ENCODE measurements at regions not wholly inside any gene's neighbourhood (a gene's known extent, or its start where the extent isn't known, plus 50 kb on each side); places are given as distances from the start of the nearest gene placed in this dataset.

DNA sequence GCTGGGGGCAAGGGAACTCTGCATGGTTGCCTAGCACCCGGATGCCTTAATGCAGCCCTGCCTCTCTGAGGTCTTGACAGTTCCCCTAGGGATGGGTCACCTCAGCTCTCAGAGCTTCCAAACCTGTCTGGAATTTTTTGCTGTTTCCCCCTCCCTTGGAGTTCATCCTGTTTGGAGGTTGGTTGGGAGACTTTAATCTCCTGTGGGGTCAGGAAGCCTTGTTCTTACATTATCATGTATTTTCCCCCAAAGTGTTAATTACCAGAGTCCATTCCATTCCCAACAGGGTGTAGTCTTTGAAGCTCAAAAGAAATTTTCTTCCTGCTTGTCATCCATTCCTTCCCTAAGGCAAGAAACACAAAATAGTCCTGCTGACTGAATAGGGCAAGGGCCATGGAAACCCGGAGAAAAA, 150.3 kb upstream of the SPRY4 start:
- dilution Hi-C loops (cut with MboI; ENCODE audit: extremely low pct_ligation_motif_present, low sequenced_read_pairs) (no loop called here), intact Hi-C loops (cut with micrococcal nuclease) (no loop called here)
- Histone ChIP-seq H3K4me3 (replicated peaks in 1 of 3; ENCODE audit: insufficient read depth in 1 of 3, low read depth in 1 of 3, low read length in 3 of 3) (no peak overlapping the region), H3K79me2 (ENCODE audit: control insufficient read depth, insufficient read depth, low read length) (no peaks in the 10 kb centered on the region), H3K27me3 (ENCODE audit: control insufficient read depth in 2 of 2, insufficient read depth in 2 of 2, low read length in 2 of 2) (no peaks in the 10 kb centered on the region), H3K9me3 (replicated peaks; ENCODE audit: control insufficient read depth, insufficient read depth, low read length) (no peaks in the 10 kb centered on the region), H3K4me2 (ENCODE audit: insufficient read depth, low read length) (no peak overlapping the region), H3K9ac (replicated peaks; ENCODE audit: extremely low read depth, insufficient read depth, low read length) (no peak overlapping the region), H3K9me1 (replicated peaks; ENCODE audit: control insufficient read depth, extremely low read depth, insufficient read depth, low read length) (no peaks in the 10 kb centered on the region), H4K20me1 (replicated peaks; ENCODE audit: control insufficient read depth, extremely low read depth, insufficient read depth, low read length) (no peaks in the 10 kb centered on the region), H3K27ac (ENCODE audit: insufficient read depth, low read depth, low read length) (no peak overlapping the region), H2AFZ (ENCODE audit: low read depth, low read length) (no peak overlapping the region), H3K4me1 (ENCODE audit: control insufficient read depth, extremely low read depth, insufficient read depth, low read length) (peaks cover 16% of the 10 kb centered on the region), H3K36me3 (ENCODE audit: control insufficient read depth in 2 of 2, extremely low read depth in 1 of 2, insufficient read depth in 2 of 2, low read length in 2 of 2) (no peaks in the 10 kb centered on the region)
- TF ChIP-seq, protein P1, sequence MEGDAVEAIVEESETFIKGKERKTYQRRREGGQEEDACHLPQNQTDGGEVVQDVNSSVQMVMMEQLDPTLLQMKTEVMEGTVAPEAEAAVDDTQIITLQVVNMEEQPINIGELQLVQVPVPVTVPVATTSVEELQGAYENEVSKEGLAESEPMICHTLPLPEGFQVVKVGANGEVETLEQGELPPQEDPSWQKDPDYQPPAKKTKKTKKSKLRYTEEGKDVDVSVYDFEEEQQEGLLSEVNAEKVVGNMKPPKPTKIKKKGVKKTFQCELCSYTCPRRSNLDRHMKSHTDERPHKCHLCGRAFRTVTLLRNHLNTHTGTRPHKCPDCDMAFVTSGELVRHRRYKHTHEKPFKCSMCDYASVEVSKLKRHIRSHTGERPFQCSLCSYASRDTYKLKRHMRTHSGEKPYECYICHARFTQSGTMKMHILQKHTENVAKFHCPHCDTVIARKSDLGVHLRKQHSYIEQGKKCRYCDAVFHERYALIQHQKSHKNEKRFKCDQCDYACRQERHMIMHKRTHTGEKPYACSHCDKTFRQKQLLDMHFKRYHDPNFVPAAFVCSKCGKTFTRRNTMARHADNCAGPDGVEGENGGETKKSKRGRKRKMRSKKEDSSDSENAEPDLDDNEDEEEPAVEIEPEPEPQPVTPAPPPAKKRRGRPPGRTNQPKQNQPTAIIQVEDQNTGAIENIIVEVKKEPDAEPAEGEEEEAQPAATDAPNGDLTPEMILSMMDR (IDR thresholded peaks at IDR 0.05; ENCODE audit: extremely low read depth in 1 of 2, insufficient read depth in 1 of 2, low read depth in 1 of 2, low read length in 2 of 2): no peak
- POLR2A ChIA-PET: no interaction called here
- FAIRE-seq (no peak), DNase-seq (ENCODE audit: low read depth, low spot score) (no peak)
- CTCF ChIA-PET: no interaction called here
- BruUV-seq (replicated peaks): no TSS peak

DNA sequence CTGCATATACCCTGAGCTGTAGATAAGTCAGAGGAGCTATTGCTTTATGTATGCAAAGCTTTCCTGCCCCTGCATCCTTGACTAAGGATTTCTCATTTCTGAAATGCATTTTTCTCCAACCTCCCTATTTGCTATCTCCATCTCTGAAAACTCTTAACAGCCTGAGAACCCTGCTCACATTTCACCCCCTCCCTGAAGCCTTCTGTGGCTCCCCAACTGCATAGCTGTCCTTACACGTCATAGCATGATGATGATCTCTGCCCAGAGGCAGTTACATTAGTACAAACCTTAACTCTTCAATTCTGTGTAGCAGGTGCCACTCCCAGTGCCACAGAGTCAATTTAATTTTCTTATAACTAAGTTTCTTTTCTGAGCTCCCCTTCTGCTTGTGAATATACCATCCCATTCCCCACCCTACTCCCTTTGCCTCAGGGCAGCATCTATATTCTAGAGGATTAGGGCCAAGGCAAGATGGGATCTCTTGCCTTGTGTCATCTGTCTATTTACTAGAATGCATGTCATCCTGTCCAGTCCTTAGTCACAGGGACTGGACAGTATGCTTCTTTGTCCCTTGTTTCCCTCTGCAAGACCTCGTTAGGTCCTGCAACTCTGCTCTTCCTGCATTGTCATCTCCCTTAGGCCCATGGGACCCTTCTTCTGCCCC, 149.7 kb upstream of the SPRY4 start:
- TF ChIP-seq EZH2 (IDR thresholded peaks at IDR 0.05; ENCODE audit: borderline replicate concordance, low read depth, low read length, severe bottlenecking): no peak
- TF ChIP-seq MAX (IDR thresholded peaks at IDR 0.05; ENCODE audit: insufficient read depth, insufficient read length): no peak
- no peak for TF ChIP-seq FOS (IDR thresholded peaks at IDR 0.05; ENCODE audit: borderline replicate concordance, insufficient read depth, low read length)
- no peak for TF ChIP-seq POLR2AphosphoS5 (IDR thresholded peaks at IDR 0.05; ENCODE audit: insufficient read depth, low read depth, low read length)
- no peak for TF ChIP-seq JUN (IDR thresholded peaks at IDR 0.05; ENCODE audit: borderline replicate concordance, insufficient read depth, insufficient read length, low read depth)
- TF ChIP-seq GATA2 (IDR thresholded peaks at IDR 0.05; ENCODE audit: insufficient read depth, insufficient read length, low read depth, low read length): no peak
- TF ChIP-seq MYC (IDR thresholded peaks at IDR 0.05; ENCODE audit: low read depth, low read length): no peak
- TF ChIP-seq POLR2A (IDR thresholded peaks at IDR 0.05; ENCODE audit: low read depth, low read length): no peak
- TF ChIP-seq, protein P1 (IDR thresholded peaks at IDR 0.05; ENCODE audit: extremely low read depth in 1 of 2, insufficient read depth in 1 of 2, low read depth in 1 of 2, low read length in 2 of 2): no peak
- no peak overlapping the region for H3K4me3 ChIP-seq (replicated peaks in 1 of 3; ENCODE audit: insufficient read depth in 1 of 3, low read depth in 1 of 3, low read length in 3 of 3)
- dilution Hi-C loops (cut with MboI; ENCODE audit: extremely low pct_ligation_motif_present, low sequenced_read_pairs) (no loop called here), intact Hi-C loops (cut with micrococcal nuclease) (no loop called here)
- no peak for DNase-seq (ENCODE audit: low read depth, low spot score)
- BruUV-seq (replicated peaks): no TSS peak
- no peaks in the 10 kb centered on the region for H3K9me1 ChIP-seq (replicated peaks; ENCODE audit: control insufficient read depth, extremely low read depth, insufficient read depth, low read length)
- no peak for FAIRE-seq
- H3K79me2 ChIP-seq (ENCODE audit: control insufficient read depth, insufficient read depth, low read length): no peaks in the 10 kb centered on the region
- no peaks in the 10 kb centered on the region for H3K9me3 ChIP-seq (replicated peaks; ENCODE audit: control insufficient read depth, insufficient read depth, low read length)
- no peak overlapping the region for H3K27ac ChIP-seq (ENCODE audit: insufficient read depth, low read depth, low read length)
- ChIA-PET CTCF (interaction anchor here (0.7 to 0.9 kb wide), 2 partner anchors 45 to 154 kb away, joined by 3 to 4 read pairs; no protein-coding TSS in a partner anchor), POLR2A (no interaction called here)
- H3K36me3 ChIP-seq (ENCODE audit: control insufficient read depth in 2 of 2, extremely low read depth in 1 of 2, insufficient read depth in 2 of 2, low read length in 2 of 2): no peaks in the 10 kb centered on the region
- H3K4me2 ChIP-seq (ENCODE audit: insufficient read depth, low read length): no peak overlapping the region
- H3K9ac ChIP-seq (replicated peaks; ENCODE audit: extremely low read depth, insufficient read depth, low read length): no peak overlapping the region
- H3K4me1 ChIP-seq (ENCODE audit: control insufficient read depth, extremely low read depth, insufficient read depth, low read length): peaks cover 16% of the 10 kb centered on the region
- no peak overlapping the region for H2AFZ ChIP-seq (ENCODE audit: low read depth, low read length)
- no peaks in the 10 kb centered on the region for H4K20me1 ChIP-seq (replicated peaks; ENCODE audit: control insufficient read depth, extremely low read depth, insufficient read depth, low read length)
- H3K27me3 ChIP-seq (ENCODE audit: control insufficient read depth in 2 of 2, insufficient read depth in 2 of 2, low read length in 2 of 2): no peaks in the 10 kb centered on the region
